Progenitor cell of endocrine pancreas (in vitro differentiated cells): ENCODE measurements at regions not wholly inside any gene's neighbourhood (a gene's known extent, or its start where the extent isn't known, plus 50 kb on each side); places are given as distances from the start of the nearest gene placed in this dataset.
A peak's percentile ranks its signal among the peaks of the same experiment; 100 is the strongest.
"Not testable (repeated sequence)": the region's sequence is repeated elsewhere in the genome, so short reads cannot be mapped to it uniquely, and the experiment has no call there.

ENCODE experiments used
- DNase-seq: peaks from one replicate; pipeline ENCODE4 v3.0.0; 2021; ENCODE audit warnings: low spot score; ENCODE audit not compliant: unreplicated experiment
- H3K27ac Mint-ChIP-seq: 2 replicates; pipeline ENCODE4 v1.8.0; 2021; ENCODE audit warnings: mild to moderate bottlenecking, moderate library complexity, mixed read lengths
- H3K27me3 Mint-ChIP-seq: 2 replicates; pipeline ENCODE4 v1.8.0; 2021; ENCODE audit warnings: mixed read lengths
- H3K36me3 Mint-ChIP-seq: 2 replicates; pipeline ENCODE4 v1.8.0; 2022; ENCODE audit warnings: mixed read lengths; ENCODE audit not compliant: insufficient read depth
- H3K4me1 Mint-ChIP-seq: 2 replicates; pipeline ENCODE4 v1.8.0; 2021; ENCODE audit warnings: low read depth, mixed read lengths
- H3K4me3 Mint-ChIP-seq: 2 replicates; pipeline ENCODE4 v1.8.0; 2021; ENCODE audit warnings: low read depth, mild to moderate bottlenecking, moderate library complexity, mixed read lengths
- H3K9me3 Mint-ChIP-seq: 2 replicates; pipeline ENCODE4 v1.8.0; 2021; ENCODE audit warnings: low read depth, mixed read lengths
- TF ChIP-seq, protein P1 (sequence below): fragments of 200-600 bp; sonication (generic); IDR thresholded peaks from one replicate; pipeline ENCODE4 v1.5.0; 2021; ENCODE audit warnings: antibody characterized with exemption, mild to moderate bottlenecking; ENCODE audit not compliant: unreplicated experiment

GRCh38 chr3:53420831-53421230, 73.5 kb upstream of the DCP1A start:
- Mint-ChIP-seq H3K27ac (no peak overlapping the region), H3K36me3 (no peaks in the 10 kb centered on the region), H3K27me3 (no peaks in the 10 kb centered on the region), H3K4me1 (no peaks in the 10 kb centered on the region), H3K9me3 (no peaks in the 10 kb centered on the region), H3K4me3 (no peak overlapping the region)
- TF ChIP-seq, protein P1, sequence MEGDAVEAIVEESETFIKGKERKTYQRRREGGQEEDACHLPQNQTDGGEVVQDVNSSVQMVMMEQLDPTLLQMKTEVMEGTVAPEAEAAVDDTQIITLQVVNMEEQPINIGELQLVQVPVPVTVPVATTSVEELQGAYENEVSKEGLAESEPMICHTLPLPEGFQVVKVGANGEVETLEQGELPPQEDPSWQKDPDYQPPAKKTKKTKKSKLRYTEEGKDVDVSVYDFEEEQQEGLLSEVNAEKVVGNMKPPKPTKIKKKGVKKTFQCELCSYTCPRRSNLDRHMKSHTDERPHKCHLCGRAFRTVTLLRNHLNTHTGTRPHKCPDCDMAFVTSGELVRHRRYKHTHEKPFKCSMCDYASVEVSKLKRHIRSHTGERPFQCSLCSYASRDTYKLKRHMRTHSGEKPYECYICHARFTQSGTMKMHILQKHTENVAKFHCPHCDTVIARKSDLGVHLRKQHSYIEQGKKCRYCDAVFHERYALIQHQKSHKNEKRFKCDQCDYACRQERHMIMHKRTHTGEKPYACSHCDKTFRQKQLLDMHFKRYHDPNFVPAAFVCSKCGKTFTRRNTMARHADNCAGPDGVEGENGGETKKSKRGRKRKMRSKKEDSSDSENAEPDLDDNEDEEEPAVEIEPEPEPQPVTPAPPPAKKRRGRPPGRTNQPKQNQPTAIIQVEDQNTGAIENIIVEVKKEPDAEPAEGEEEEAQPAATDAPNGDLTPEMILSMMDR, result no peak
- no peak for DNase-seq

GRCh38 chr3:53422954-53423698, 71.3 kb upstream of the CACNA1D start:
- DNase-seq, result no peak
- Mint-ChIP-seq H3K36me3 (no peaks in the 10 kb centered on the region), H3K27ac (no peak overlapping the region), H3K27me3 (no peaks in the 10 kb centered on the region), H3K9me3 (no peaks in the 10 kb centered on the region), H3K4me3 (no peak overlapping the region), H3K4me1 (no peaks in the 10 kb centered on the region)
- TF ChIP-seq, protein P1, result no peak

DNA sequence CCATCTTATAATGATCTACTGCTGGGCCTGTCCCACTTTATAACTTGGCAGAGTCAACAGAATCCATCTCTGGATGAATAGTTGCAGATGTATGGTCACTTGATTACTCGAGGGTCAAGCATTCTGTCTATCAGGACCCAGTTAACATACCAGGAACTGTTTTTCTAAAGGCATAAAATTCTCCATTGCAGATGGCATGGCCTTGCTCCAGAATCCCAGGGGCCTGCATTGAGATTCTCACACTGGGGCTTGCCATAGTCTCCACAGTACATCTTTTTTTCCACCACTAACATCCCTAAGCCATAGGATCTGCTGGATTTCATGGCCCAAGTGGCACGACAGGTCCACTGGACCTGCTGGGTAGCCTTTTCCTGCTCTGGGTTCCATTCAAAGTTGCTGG, 68.5 kb upstream of the CACNA1D start:
- H3K9me3 Mint-ChIP-seq, result no peaks in the 10 kb centered on the region
- H3K4me1 Mint-ChIP-seq, result no peaks in the 10 kb centered on the region
- no peaks in the 10 kb centered on the region for H3K36me3 Mint-ChIP-seq
- TF ChIP-seq, protein P1, result no peak
- no peak for DNase-seq
- H3K4me3 Mint-ChIP-seq, result no peak overlapping the region
- H3K27me3 Mint-ChIP-seq, result peaks cover 9% of the 10 kb centered on the region
- H3K27ac Mint-ChIP-seq, result no peak overlapping the region

GRCh38 chr3:53426918-53427317, 67.5 kb upstream of the CACNA1D start:
- no peak for DNase-seq
- Mint-ChIP-seq H3K36me3 (no peaks in the 10 kb centered on the region), H3K27ac (no peak overlapping the region), H3K4me3 (no peak overlapping the region), H3K9me3 (no peaks in the 10 kb centered on the region), H3K4me1 (no peaks in the 10 kb centered on the region), H3K27me3 (peaks cover 14% of the 10 kb centered on the region)
- TF ChIP-seq, protein P1, result peak; percentile 18

GRCh38 chr3:53436828-53437227, 57.6 kb upstream of the CACNA1D start:
- Mint-ChIP-seq H3K4me3 (no peak overlapping the region), H3K27ac (no peak overlapping the region), H3K9me3 (no peaks in the 10 kb centered on the region), H3K36me3 (no peaks in the 10 kb centered on the region), H3K27me3 (peaks cover 10% of the 10 kb centered on the region), H3K4me1 (no peaks in the 10 kb centered on the region)
- no peak for DNase-seq
- TF ChIP-seq, protein P1, result no peak

DNA sequence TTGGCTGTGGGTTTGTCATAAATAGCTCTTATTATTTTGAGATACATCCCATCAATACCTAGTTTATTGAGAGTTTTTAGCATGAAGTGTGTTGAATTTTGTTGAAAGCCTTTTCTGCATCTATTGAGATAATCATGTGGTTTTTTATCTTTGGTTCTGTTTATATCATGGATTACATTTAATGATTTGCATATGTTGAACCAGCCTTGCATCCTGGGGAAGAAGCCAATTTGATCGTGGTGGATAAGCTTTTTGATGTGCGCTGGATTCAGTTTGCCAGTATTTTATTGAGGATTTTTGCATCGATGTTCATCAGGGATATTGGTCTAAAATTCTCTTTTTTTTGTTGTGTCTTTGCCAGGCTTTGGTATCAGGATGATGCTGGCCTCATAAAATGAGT, 51.5 kb upstream of the CACNA1D start:
- H3K9me3 Mint-ChIP-seq, H3K27ac Mint-ChIP-seq, DNase-seq, H3K4me3 Mint-ChIP-seq, H3K4me1 Mint-ChIP-seq, H3K36me3 Mint-ChIP-seq: not testable (repeated sequence)
- H3K27me3 Mint-ChIP-seq, result peaks cover 11% of the 10 kb centered on the region
